ENCODE measurements at regions not wholly inside any gene's neighbourhood (a gene's known extent, or its start where the extent isn't known, plus 50 kb on each side); places are given as distances from the start of the nearest gene placed in this dataset.

DNA sequence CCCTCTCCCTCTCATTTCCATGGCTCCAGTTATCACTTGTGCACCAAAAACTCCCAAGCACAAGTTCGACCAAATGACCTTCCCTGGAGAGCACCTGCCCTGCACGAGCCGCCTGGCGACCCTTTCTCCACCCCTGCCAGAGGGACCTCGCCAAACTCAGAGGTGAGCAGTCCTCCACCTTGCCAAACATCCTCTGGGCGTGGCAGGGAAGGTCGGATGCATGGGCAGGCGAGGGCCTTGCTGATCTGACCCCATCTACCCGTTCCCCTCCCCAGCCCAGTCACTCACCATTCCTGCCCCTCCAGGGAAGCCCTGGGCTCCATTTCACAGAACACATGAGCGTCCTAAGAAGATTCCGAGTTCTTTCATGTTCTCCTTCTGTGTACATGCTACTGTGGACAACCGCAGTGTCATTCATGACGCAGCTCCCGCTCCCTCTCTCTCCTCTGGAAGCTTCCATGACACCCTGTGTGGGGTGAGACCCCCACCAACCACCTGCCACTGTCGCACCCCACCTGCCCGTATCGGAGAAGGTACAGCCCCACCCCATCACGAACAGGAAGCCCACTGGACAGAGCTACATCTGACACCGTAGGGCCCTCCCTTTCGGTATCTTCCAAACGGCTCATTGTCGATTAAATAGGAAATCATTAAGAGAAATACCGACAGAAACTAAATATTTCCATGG is 104.3 kb downstream of the DACT2 start:
- no peaks in the 10 kb centered on the region for H3K36me3 ChIP-seq
- ATAC-seq (no peak), DNase-seq (no peak)
- WGBS, 4 donors: 81 to 85% (median 84%) methylated on average over 23 of the region's 23 CpGs
- H3K27ac ChIP-seq: no peak overlapping the region
- H3K27me3 ChIP-seq: peaks cover 0 to 17% (median 0%) of the 10 kb centered on the region in 9 donors
- H3K4me3 ChIP-seq: no peak overlapping the region
- TF ChIP-seq, protein P1, sequence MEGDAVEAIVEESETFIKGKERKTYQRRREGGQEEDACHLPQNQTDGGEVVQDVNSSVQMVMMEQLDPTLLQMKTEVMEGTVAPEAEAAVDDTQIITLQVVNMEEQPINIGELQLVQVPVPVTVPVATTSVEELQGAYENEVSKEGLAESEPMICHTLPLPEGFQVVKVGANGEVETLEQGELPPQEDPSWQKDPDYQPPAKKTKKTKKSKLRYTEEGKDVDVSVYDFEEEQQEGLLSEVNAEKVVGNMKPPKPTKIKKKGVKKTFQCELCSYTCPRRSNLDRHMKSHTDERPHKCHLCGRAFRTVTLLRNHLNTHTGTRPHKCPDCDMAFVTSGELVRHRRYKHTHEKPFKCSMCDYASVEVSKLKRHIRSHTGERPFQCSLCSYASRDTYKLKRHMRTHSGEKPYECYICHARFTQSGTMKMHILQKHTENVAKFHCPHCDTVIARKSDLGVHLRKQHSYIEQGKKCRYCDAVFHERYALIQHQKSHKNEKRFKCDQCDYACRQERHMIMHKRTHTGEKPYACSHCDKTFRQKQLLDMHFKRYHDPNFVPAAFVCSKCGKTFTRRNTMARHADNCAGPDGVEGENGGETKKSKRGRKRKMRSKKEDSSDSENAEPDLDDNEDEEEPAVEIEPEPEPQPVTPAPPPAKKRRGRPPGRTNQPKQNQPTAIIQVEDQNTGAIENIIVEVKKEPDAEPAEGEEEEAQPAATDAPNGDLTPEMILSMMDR (IDR thresholded peaks at IDR 0.05): no peak
- TF ChIP-seq POLR2A (IDR thresholded peaks at IDR 0.05): no peak
- H3K4me1 ChIP-seq: peaks cover 0 to 22% (median 1%) of the 10 kb centered on the region in 12 donors
- intact Hi-C loops (cut with DNase I): no loop called here
- H3K9me3 ChIP-seq: no peaks in the 10 kb centered on the region

DNA sequence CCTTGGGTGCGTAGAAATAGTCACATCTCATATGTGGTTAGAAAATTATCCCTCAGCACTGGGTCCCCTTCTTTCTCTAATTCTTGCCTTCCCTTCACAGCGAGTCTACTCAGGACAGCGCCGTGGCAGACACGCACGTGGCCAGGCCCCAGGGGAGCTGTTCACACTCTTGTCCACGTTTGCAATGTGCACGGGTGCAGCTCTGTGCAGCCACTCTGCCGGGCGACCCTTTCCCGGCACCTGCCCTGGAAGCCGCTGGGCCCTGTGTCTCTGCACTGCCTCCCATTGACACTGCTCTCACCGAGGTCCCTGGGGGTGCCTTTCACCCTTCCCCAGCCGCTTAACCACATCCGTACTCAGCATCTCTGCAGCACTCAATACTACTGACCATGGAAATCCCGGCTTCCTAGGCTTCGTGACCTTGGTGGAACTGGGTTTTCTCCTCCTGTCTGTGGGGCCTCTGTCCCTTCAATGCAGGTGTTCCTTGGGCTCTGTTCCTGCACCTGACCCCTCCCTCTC is 104.9 kb downstream of the DACT2 start:
- H3K36me3 ChIP-seq: no peaks in the 10 kb centered on the region
- H3K4me3 ChIP-seq: no peak overlapping the region
- intact Hi-C loops (cut with DNase I): no loop called here
- peaks cover 0 to 20% (median under 1%) of the 10 kb centered on the region in 12 donors for H3K4me1 ChIP-seq
- ATAC-seq (no peak), DNase-seq (no peak)
- H3K27ac ChIP-seq: no peak overlapping the region
- 83 to 91% (median 88%) methylated on average over 17 of the region's 17 CpGs for WGBS, 4 donors
- TF ChIP-seq, protein P1 (IDR thresholded peaks at IDR 0.05): no peak
- TF ChIP-seq POLR2A (IDR thresholded peaks at IDR 0.05): no peak
- no peaks in the 10 kb centered on the region for H3K9me3 ChIP-seq
- H3K27me3 ChIP-seq: peaks cover 0 to 18% (median 0%) of the 10 kb centered on the region in 9 donors

DNA sequence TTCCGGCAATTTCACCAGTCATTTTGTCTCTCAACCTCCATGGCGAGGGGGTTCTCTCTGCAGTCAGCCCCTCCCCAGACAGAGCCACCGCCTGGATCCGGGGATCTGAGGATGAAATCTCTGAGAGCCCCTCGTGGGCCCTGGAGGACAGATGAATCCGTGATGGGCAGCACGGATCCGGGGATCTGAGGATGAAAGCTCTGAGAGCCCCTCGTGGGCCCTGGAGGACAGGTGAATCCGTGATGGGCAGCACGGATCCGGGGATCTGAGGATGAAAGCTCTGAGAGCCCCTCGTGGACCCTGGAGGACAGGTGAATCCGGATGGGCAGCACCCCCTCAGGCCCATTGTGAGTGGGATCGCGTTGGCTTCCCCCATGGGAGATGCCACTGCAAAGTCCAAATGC is 106.5 kb downstream of the DACT2 start:
- TF ChIP-seq, protein P1 (IDR thresholded peaks at IDR 0.05): no peak
- TF ChIP-seq POLR2A (IDR thresholded peaks at IDR 0.05): no peak
- ATAC-seq (no peak), DNase-seq (no peak)
- no peak overlapping the region for H3K27ac ChIP-seq
- H3K4me1 ChIP-seq: peaks cover 0 to 9% (median 0%) of the 10 kb centered on the region in 12 donors
- 88 to 95% (median 90%) methylated on average over 16 of the region's 16 CpGs for whole genome bisulfite sequencing, 4 donors
- intact Hi-C loops (cut with DNase I): no loop called here
- H3K27me3 ChIP-seq: peaks cover 0 to 17% (median 0%) of the 10 kb centered on the region in 9 donors
- H3K9me3 ChIP-seq: no peaks in the 10 kb centered on the region
- no peak overlapping the region for H3K4me3 ChIP-seq
- no peaks in the 10 kb centered on the region for H3K36me3 ChIP-seq

DNA sequence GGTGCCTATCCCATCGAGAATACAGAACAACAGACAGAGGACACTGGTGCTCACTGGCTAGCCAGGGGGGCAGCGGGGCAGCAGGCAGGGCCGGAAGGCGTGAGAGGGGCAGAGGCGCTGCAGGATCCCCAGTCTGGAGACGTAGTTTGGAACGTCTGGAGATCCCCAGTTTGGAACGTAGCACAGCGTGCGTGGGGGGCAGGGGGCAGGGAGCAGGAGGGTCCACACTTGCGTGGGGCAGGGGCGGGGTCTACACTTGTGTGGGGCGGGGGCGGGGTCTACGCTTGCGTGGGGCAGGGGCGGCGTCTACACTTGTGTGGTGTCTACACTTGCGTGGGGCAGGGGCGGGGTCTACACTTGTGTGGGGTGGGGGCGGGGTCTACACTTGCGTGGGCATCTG is 107.2 kb downstream of the DACT2 start:
- ATAC-seq: no peak
- Histone ChIP-seq H3K4me3 (no peak overlapping the region), H3K27ac (no peak overlapping the region), H3K9me3 (no peaks in the 10 kb centered on the region), H3K27me3 (peaks cover 0 to 9% (median 0%) of the 10 kb centered on the region in 9 donors), H3K4me1 (peaks cover 0 to 5% (median 0%) of the 10 kb centered on the region in 12 donors), H3K36me3 (no peaks in the 10 kb centered on the region)
- DNase-seq: peak in 2 of 5 donors; percentile 4 to 8
- intact Hi-C loops (cut with DNase I): no loop called here
- no peak for TF ChIP-seq POLR2A (IDR thresholded peaks at IDR 0.05)
- TF ChIP-seq, protein P1 (IDR thresholded peaks at IDR 0.05): no peak
- 90 to 96% (median 93%) methylated on average over 11 to 22 of the region's 22 CpGs for WGBS, 4 donors

Data from heart left ventricle (tissue), 16 donors.